ENCODE measurements at regions not wholly inside any gene's neighbourhood (a gene's known extent, or its start where the extent isn't known, plus 50 kb on each side); places are given as distances from the start of the nearest gene placed in this dataset.

DNA sequence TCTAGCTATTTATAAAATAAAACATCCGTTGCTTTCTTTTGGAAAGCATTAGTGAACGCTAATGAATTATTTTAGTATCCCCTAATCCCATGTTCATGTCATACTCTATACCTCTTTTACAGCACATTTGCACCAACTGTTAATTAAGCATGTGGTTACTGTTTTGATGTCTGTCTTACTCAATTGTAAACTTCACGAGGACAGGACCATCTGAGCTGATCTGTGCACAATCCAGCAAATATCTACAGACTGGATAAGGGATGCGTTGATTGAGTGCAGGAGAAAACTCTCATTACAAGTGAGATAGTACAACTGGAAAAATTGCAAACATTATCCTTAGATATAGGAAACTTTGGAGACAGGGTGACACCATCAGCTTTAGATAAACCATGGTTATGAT lies 201.1 kb downstream of the PCDH20 start:
- TF ChIP-seq, protein P1, sequence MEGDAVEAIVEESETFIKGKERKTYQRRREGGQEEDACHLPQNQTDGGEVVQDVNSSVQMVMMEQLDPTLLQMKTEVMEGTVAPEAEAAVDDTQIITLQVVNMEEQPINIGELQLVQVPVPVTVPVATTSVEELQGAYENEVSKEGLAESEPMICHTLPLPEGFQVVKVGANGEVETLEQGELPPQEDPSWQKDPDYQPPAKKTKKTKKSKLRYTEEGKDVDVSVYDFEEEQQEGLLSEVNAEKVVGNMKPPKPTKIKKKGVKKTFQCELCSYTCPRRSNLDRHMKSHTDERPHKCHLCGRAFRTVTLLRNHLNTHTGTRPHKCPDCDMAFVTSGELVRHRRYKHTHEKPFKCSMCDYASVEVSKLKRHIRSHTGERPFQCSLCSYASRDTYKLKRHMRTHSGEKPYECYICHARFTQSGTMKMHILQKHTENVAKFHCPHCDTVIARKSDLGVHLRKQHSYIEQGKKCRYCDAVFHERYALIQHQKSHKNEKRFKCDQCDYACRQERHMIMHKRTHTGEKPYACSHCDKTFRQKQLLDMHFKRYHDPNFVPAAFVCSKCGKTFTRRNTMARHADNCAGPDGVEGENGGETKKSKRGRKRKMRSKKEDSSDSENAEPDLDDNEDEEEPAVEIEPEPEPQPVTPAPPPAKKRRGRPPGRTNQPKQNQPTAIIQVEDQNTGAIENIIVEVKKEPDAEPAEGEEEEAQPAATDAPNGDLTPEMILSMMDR (conservative IDR thresholded peaks at IDR 0.05; ENCODE audit: low read depth, low read length): no peak
- TF ChIP-seq EZH2 (IDR thresholded peaks at IDR 0.05; ENCODE audit: low read length, unreplicated experiment): no peak
- no peak for TF ChIP-seq EZH2phosphoT487 (IDR thresholded peaks at IDR 0.05; ENCODE audit: borderline replicate concordance, low read length)
